GM19372 (cell line): ENCODE measurements at regions not wholly inside any gene's neighbourhood (a gene's known extent, or its start where the extent isn't known, plus 50 kb on each side); places are given as distances from the start of the nearest gene placed in this dataset.

Experiments used
- ATAC-seq: cut with Tn5 transposase; IDR thresholded peaks from one replicate; pipeline ENCODE4 v1.9.1; 2021; ENCODE audit warnings: mild to moderate bottlenecking, low read depth, moderate library complexity; ENCODE audit not compliant: unreplicated experiment

DNA sequence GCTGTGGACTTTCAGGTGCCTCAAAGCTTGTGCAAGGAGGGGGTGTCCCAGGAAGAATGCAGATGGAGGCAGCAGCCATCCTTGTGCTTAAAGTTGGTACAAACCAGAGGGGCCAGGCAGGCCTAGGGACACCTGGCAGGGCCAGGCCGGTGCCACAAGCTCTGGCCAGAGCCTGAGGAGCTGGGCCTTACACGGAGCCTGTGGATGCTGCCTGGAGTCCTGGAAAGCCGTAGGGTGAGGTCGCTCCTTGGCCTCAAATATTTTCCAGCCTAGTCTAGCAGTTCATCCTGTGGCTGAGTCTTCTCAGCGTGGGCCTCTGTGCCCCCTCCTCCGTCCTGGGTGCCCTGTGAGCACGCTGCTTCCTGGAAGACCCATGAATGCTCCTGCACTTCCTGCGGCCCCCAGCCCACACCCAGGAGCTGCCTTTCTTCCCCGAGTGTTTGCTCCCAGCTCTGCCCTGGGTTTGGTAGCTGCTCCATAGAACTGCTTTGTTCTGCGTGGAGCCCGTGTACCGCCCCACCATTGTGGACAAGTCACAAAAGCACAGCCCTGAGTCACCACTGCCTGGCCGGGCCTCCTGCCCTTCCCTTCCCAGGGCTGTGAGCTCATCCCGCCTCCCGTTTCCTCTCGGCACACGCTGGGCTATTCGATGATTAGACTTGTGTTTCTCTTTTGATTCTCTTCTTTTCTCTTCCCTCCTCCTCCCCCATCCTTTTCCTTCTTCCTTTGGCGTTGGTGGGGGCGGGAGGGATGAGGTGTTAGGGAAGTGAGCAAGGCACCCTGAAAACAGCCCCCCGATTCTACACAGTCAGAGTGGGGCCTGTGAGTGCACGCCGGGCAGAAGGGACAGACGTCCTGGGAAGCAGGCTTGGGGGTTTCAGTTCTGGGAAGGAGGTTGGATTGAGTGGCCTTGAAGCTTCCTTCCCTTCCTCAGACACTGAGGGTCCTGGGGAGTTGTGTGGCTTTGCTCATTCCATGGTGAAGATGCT is 73.2 kb upstream of the SHH start:
- ATAC-seq, result no peak

GRCh38 chr7:155884225-155885166 is 72.2 kb upstream of the SHH start:
- ATAC-seq, result no peak

DNA sequence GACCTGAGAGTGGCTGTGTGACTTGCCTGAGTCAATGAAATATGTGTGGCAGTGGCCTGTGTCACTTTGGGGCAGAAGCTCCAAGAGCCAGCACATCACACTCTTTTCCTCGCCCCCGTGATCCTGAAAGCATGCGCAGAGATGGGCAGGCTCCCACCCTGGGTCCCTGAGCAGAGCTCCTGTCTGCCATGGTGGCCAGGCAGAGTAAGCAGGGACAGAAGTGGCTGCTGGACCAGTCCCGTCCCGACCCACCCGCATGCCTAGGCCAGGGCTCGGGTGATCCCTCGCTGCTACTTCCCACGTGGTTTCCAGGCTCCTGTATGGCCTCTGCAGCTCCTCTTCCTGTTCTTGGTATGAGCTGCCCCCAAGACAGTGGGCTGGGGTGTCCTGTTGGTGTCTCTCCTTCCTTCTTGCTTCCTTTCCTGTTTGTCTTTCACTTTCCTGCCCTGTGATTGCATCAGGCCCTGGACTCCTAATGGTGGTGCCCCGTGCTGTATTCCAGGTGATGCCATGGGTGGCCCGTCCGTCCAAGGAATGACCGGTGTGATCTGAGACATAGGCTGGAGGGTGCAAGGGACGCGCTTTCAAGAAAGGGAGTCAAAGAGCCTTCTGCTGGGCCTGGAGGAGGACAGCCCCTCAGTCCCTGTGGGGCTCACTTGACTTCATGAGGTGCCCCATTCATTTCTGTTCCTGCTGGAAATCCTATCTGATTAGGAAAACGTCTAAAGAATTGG is 71.4 kb upstream of the SHH start:
- ATAC-seq, result no peak

- no peak for ATAC-seq
Observed at GRCh38 chr7:155882596-155882995, 70.3 kb upstream of the SHH start.

- no peak for ATAC-seq
Observed at GRCh38 chr7:155881471-155882350, 69.4 kb upstream of the SHH start.

DNA sequence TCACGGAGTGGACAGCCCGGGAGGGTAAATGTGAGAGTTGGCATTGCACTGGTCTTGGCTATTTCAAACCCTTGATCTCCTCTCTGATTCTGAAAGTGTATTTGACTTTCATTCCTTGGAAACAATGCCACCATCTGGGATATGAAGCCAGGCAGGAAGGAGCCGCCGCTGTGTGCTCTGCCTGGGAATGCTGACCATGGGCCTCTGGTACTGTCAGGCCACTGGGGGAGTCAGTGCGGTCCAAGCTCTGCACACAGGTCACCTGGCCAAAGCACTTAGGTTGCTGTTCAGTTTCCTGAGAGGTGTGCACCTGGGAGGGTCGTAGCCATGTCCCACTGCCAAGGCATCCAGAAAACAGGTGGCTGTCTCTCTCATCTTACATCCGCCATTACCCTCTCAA is 68.5 kb upstream of the SHH start:
- no peak for ATAC-seq

GRCh38 chr7:155879592-155879991 is 67.3 kb upstream of the SHH start:
- ATAC-seq, result no peak

DNA sequence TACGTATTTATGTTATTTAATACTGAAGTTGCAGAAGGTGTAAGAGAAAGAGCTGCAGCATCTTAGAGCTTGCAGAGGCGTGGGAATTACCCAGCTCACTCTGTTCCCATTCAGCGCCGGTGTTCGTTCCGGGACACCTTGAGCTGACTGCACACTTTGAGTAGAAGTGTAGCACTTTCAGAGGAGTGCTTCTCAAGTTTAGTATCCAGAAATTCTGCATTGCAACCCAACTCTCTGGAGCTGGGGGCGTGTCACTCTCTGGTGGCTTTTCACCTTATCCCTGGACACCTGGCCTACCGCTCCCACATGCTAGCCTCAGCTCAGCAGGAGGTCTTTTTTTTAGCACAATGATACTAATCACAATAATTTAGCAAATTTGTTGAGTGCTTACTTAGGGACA is 66.4 kb upstream of the SHH start:
- ATAC-seq, result no peak

DNA sequence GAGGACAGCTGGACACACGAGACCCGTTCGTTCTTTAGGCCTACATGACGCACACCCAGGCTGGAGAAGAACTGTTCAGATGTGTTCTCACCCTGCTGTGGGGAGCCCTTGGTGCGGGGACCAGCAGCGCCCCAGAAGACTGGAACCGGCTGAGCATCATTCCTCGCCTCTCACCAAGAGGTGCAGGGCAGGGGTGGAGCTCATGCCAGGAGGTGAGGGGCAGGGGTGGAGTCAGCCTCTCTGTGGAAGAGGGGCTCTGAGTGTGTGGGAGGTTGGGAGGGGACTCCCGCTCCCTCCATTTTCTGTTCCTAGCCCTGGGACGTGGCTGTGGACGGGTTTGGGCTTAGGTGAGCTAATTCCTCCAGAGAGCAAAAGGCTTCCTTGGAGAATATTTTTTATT is 66.0 kb upstream of the SHH start:
- no peak for ATAC-seq

- no peak for ATAC-seq
Observed at GRCh38 chr7:155877167-155877566, 64.9 kb upstream of the SHH start.

- no peak for ATAC-seq
Observed at GRCh38 chr7:155874411-155874810, 62.1 kb upstream of the SHH start.

GRCh38 chr7:155874010-155874409 is 61.7 kb upstream of the SHH start:
- no peak for ATAC-seq

- no peak for ATAC-seq
Observed at GRCh38 chr7:155872678-155873369, 60.6 kb upstream of the SHH start.

DNA sequence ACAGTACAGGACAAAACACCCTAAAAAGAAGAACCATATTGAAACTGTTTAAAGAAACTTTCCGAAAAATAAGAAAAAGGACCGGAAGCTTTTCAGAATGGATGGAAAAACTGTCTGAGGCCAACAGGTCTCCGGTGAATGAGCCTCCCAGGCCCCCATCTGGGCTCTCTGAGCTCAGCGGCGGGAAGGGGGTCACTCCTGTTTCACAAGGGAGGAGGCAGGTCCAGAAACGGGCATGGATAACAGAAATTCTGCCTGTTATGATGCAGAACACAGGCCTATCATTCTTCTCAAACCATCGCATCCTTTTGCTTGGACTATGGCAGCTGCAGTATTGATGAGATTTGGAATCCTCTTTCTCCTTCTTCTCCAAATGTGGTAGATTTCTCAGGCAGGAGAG is 58.9 kb upstream of the SHH start:
- no peak for ATAC-seq

DNA sequence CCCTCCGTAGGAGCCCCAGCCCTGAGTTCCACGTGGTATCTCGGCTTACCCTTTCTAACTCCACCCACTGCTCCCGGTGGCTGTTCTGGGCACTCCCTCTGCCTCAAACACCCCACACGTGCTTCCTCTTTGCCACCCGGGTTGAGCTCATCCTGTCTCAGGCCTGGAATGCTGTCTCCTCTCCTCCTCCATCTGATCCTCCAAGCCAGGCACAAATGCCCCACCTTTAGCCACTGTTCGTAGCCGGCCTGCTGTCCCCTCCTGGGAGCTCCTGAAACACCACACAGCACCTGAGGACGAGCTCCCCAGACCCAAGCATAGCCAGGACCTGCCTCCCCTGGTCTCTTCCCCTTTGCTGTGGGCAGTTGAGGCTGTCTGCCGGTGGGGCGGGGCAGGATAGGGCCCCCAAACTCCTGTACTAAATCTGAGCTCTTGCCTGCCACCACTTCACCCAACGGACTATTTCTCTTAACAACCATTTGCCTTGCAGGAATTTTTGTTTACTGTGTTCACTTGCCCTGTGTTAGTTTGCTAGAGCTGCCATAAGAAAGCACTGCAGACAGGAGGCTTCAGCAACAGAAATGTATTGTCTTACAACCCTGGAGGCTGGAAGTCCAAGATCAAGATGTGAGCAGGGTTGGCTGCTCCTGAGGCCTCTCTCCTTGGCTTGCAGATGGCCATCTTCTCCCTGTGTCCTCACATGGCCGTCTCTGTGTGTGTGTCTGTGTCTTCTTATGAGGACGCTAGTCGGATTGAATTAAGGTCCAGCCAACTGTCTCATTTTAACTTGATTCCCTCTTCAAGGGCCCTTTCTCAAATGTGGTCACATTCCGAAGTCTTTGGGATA is 58.3 kb upstream of the SHH start:
- ATAC-seq, result no peak

GRCh38 chr7:155869784-155870076 is 57.5 kb upstream of the SHH start:
- no peak for ATAC-seq

DNA sequence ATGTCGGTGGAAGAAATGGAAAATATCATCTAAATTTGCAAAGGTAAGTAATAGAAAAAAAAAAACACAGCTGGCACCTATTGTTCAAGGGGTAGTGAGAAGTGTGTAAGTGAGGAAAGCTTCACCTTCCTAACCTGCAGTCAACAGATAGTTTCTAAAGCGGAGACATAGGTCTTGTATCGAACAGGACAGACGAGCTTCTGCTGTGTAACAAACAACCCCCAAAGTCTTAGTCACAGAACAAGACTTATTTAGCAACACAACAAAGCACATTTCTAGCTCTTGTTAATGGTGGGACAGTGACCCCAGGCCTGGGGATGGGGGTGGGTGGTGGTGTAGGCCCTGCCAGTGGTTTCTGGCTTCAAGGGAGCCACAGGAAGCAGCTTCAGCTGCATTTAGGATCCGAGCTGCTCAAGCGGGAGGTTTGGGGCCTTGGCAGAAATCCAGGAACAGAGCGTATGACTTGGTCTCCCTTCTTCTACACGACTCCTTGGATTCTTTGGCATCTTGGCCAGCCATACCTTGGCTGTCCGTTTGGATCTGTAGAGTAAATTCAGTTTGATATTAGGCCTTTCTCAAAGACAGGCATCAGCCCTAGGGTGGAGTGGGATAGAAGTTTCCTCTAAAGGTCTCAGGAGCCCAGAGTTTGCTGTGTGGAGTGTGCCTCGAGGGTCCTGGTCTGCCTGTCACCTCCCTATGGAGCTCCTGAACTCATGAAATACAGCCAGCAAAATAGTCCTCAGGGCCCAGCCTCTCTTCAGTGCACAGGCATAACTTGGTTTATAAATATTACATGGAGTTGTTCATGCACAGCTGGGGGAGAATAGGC is 56.9 kb upstream of the SHH start:
- ATAC-seq, result no peak
